Gastrocnemius medialis (tissue), 4 donors: ENCODE measurements at regions not wholly inside any gene's neighbourhood (a gene's known extent, or its start where the extent isn't known, plus 50 kb on each side); places are given as distances from the start of the nearest gene placed in this dataset.

Experiments used
- POLR2A ChIP-seq, 2 donors: fragments of 450-650 bp; IDR thresholded peaks; one replicate each; pipeline ENCODE4 v1.6.1; 2017; ENCODE audit warnings: antibody characterized with exemption in 2 of 2, mild to moderate bottlenecking in 2 of 2, moderate library complexity in 2 of 2
- TF ChIP-seq, protein P1 (sequence below), 5 experiments: fragments of 450-650 bp in 3 of 5; fragments of 200-600 bp in 2 of 5; sonication (generic) in 2 of 5; IDR thresholded peaks in 4 of 5; conservative IDR thresholded peaks in 1 of 5; 1 replicate in 4 of 5; 2 replicates in 1 of 5; pipeline ENCODE4 v1.5.1; 2016 to 2019; ENCODE audit warnings: antibody characterized with exemption in 5 of 5, mild to moderate bottlenecking in 3 of 5, moderate library complexity in 3 of 5

DNA sequence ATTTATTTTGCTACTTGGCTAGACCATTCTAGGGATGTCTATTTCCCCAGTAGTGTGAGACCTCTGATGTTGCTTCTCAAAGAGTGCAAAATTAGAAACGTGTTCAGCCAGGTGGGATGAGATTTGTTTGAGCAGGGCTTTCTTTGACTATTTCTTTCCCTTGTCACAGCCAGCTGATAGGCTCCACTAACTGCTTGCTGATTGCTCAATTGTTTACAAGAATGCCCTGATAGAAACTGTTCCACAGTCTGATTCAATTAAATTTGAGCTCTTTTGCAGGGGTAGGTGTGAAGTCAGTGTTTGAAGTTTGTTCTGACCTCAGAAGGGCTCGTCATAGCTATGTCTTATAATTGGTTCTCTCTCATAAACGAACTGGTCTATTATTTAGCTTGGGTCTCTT is 220.5 kb downstream of the FNDC1 start:
- TF ChIP-seq POLR2A (IDR thresholded peaks at IDR 0.05): no peak
- TF ChIP-seq, protein P1, sequence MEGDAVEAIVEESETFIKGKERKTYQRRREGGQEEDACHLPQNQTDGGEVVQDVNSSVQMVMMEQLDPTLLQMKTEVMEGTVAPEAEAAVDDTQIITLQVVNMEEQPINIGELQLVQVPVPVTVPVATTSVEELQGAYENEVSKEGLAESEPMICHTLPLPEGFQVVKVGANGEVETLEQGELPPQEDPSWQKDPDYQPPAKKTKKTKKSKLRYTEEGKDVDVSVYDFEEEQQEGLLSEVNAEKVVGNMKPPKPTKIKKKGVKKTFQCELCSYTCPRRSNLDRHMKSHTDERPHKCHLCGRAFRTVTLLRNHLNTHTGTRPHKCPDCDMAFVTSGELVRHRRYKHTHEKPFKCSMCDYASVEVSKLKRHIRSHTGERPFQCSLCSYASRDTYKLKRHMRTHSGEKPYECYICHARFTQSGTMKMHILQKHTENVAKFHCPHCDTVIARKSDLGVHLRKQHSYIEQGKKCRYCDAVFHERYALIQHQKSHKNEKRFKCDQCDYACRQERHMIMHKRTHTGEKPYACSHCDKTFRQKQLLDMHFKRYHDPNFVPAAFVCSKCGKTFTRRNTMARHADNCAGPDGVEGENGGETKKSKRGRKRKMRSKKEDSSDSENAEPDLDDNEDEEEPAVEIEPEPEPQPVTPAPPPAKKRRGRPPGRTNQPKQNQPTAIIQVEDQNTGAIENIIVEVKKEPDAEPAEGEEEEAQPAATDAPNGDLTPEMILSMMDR (IDR thresholded peaks at IDR 0.05 in 4 of 5, conservative IDR thresholded peaks at IDR 0.05 in 1 of 5): no peak
